ENCODE measurements at regions not wholly inside any gene's neighbourhood (a gene's known extent, or its start where the extent isn't known, plus 50 kb on each side); places are given as distances from the start of the nearest gene placed in this dataset.

GRCh38 chr11:109696191-109696897 is 274.4 kb downstream of the C11orf87 start:
- H3K36me3 Mint-ChIP-seq (ENCODE audit: low read depth) = no peaks in the 10 kb centered on the region
- H3K4me1 Mint-ChIP-seq (ENCODE audit: low read depth) = no peaks in the 10 kb centered on the region
- Histone ChIP-seq H3K4me1 (ENCODE audit: insufficient read depth, low read length) (no peaks in the 10 kb centered on the region), H3K36me3 (ENCODE audit: insufficient read depth, low read length) (no peaks in the 10 kb centered on the region), H3K4me3 (ENCODE audit: low read length) (no peak overlapping the region), H3K27ac (ENCODE audit: low read depth in 1 of 2, low read length in 2 of 2) (no peak overlapping the region), H3K27me3 (ENCODE audit: control insufficient read depth in 1 of 2, insufficient read depth in 2 of 2, low read length in 2 of 2) (no peaks in the 10 kb centered on the region), H3K9me3 (ENCODE audit: control insufficient read depth in 1 of 2, insufficient read depth in 1 of 2, low read length in 2 of 2) (peaks cover 15 to 33% of the 10 kb centered on the region in 2 experiments)
- peaks cover 20% of the 10 kb centered on the region for H3K9me3 Mint-ChIP-seq
- no peak for ATAC-seq (ENCODE audit: poor library complexity)
- DNase-seq = no peak
- H3K4me3 Mint-ChIP-seq = no peak overlapping the region
- intact Hi-C loops (cut with DNase I, micrococcal nuclease) = loop anchor here in 1 of 2 experiments (10.0 kb wide), 1 partner anchor 1002 kb away; no protein-coding TSS in a partner anchor
- CTCF ChIA-PET = no interaction called here
- H3K27me3 Mint-ChIP-seq = no peaks in the 10 kb centered on the region
- POLR2A ChIA-PET = no interaction called here
- TF ChIP-seq CTCF (IDR thresholded peaks at IDR 0.05) = no peak
- no peak overlapping the region for H3K27ac Mint-ChIP-seq

- intact Hi-C loops (cut with DNase I, micrococcal nuclease) = loop anchor here in 1 of 2 experiments (10.0 kb wide), 1 partner anchor 1002 kb away; no protein-coding TSS in a partner anchor
- no peaks in the 10 kb centered on the region for H3K4me1 Mint-ChIP-seq (ENCODE audit: low read depth)
- DNase-seq = peak in 1 of 14 experiments; percentile 13
Observed at GRCh38 chr11:109697140-109697843, 275.3 kb downstream of the C11orf87 start.

GRCh38 chr11:109698237-109698636 is 276.2 kb downstream of the C11orf87 start:
- H3K4me1 ChIP-seq (ENCODE audit: insufficient read depth, low read length) = no peaks in the 10 kb centered on the region
- Mint-ChIP-seq H3K4me1 (ENCODE audit: low read depth) (no peaks in the 10 kb centered on the region), H3K4me3 (no peak overlapping the region), H3K27ac (no peak overlapping the region), H3K9me3 (peaks cover 20% of the 10 kb centered on the region), H3K27me3 (no peaks in the 10 kb centered on the region), H3K36me3 (ENCODE audit: low read depth) (no peaks in the 10 kb centered on the region)
- H3K27me3 ChIP-seq (ENCODE audit: control insufficient read depth in 1 of 2, insufficient read depth in 2 of 2, low read length in 2 of 2) = no peaks in the 10 kb centered on the region
- intact Hi-C loops (cut with DNase I, micrococcal nuclease) = loop anchor here in 1 of 2 experiments (10.0 kb wide), 1 partner anchor 1003 kb away; no protein-coding TSS in a partner anchor
- no peaks in the 10 kb centered on the region for H3K36me3 ChIP-seq (ENCODE audit: insufficient read depth, low read length)
- CTCF ChIA-PET = no interaction called here
- H3K4me3 ChIP-seq (ENCODE audit: low read length) = no peak overlapping the region
- TF ChIP-seq CTCF (IDR thresholded peaks at IDR 0.05) = no peak
- no peak overlapping the region for H3K27ac ChIP-seq (ENCODE audit: low read depth in 1 of 2, low read length in 2 of 2)
- POLR2A ChIA-PET = no interaction called here
- ATAC-seq (ENCODE audit: poor library complexity) (no peak), DNase-seq (no peak)
- peaks cover 15 to 26% of the 10 kb centered on the region in 2 experiments for H3K9me3 ChIP-seq (ENCODE audit: control insufficient read depth in 1 of 2, insufficient read depth in 1 of 2, low read length in 2 of 2)

More at GRCh38 chr11:109697140-109697843, 275.3 kb downstream of the C11orf87 start:
- Histone ChIP-seq H3K4me1 (ENCODE audit: insufficient read depth, low read length) (no peaks in the 10 kb centered on the region), H3K4me3 (ENCODE audit: low read length) (no peak overlapping the region), H3K27ac (ENCODE audit: low read depth in 1 of 2, low read length in 2 of 2) (no peak overlapping the region), H3K36me3 (ENCODE audit: insufficient read depth, low read length) (no peaks in the 10 kb centered on the region), H3K9me3 (ENCODE audit: control insufficient read depth in 1 of 2, insufficient read depth in 1 of 2, low read length in 2 of 2) (peaks cover 15 to 33% of the 10 kb centered on the region in 2 experiments), H3K27me3 (ENCODE audit: control insufficient read depth in 1 of 2, insufficient read depth in 2 of 2, low read length in 2 of 2) (no peaks in the 10 kb centered on the region)
- POLR2A ChIA-PET = no interaction called here
- CTCF ChIA-PET = no interaction called here
- no peaks in the 10 kb centered on the region for H3K27me3 Mint-ChIP-seq
- TF ChIP-seq CTCF (IDR thresholded peaks at IDR 0.05) = no peak
- no peak for ATAC-seq (ENCODE audit: poor library complexity)
- H3K27ac Mint-ChIP-seq = no peak overlapping the region
- H3K9me3 Mint-ChIP-seq = peaks cover 20% of the 10 kb centered on the region
- H3K36me3 Mint-ChIP-seq (ENCODE audit: low read depth) = no peaks in the 10 kb centered on the region
- H3K4me3 Mint-ChIP-seq = no peak overlapping the region
